ENCODE measurements at regions not wholly inside any gene's neighbourhood (a gene's known extent, or its start where the extent isn't known, plus 50 kb on each side); places are given as distances from the start of the nearest gene placed in this dataset.

DNA sequence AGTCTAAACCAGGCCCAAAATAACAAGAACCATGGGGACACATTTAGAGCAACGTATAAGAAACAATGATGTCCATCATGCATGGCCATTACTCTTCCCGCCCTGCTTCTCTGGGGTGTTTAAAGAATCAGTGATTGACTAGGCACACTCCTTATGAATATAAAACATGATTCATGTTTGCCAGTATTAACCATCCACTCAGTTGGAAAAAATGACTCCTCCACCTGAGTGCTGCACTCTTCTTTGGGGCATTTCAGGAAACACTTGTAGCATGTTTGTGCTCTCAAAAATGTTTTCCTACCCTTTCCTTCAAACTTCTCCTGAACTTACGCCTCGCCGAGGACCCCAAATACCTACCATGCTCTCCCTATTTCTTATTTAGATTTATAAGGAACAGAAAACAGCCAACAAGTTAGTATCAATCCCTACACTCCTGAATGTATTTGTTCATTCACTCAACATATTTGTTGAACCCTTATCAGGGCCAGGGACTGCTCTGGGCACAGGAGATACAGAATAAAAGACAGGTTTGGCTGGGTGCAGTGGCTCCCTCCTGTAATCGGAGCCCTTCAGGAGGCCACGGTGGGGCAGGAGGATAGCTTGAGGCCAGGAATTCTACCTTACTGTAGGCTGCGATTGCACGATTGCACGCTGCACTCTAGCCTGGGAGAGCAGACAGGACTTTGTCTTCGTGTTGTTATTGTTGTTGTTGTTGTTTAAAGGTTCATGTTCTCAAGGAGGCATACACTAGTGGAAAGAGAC lies 137.0 kb downstream of the TMCO5A start:
- TF ChIP-seq YY1 (IDR thresholded peaks at IDR 0.05; ENCODE audit: low read depth) (no peak), REST (IDR thresholded peaks at IDR 0.05; ENCODE audit: low read depth) (no peak), MAX (IDR thresholded peaks at IDR 0.05) (no peak), TAF1 (IDR thresholded peaks at IDR 0.05; ENCODE audit: low read depth) (no peak), EP300 (IDR thresholded peaks at IDR 0.05; ENCODE audit: borderline replicate concordance) (no peak), CEBPB (IDR thresholded peaks at IDR 0.05) (no peak), NFIC (IDR thresholded peaks at IDR 0.05) (no peak), RAD21 (IDR thresholded peaks at IDR 0.05; ENCODE audit: low read depth) (no peak), EGR1 (IDR thresholded peaks at IDR 0.05) (no peak), TEAD4 (IDR thresholded peaks at IDR 0.05) (no peak), FOXM1 (IDR thresholded peaks at IDR 0.05; ENCODE audit: borderline replicate concordance, low read depth) (no peak), TCF12 (IDR thresholded peaks at IDR 0.05; ENCODE audit: low read depth) (no peak)
